ENCODE measurements at regions not wholly inside any gene's neighbourhood (a gene's known extent, or its start where the extent isn't known, plus 50 kb on each side); places are given as distances from the start of the nearest gene placed in this dataset.

DNA sequence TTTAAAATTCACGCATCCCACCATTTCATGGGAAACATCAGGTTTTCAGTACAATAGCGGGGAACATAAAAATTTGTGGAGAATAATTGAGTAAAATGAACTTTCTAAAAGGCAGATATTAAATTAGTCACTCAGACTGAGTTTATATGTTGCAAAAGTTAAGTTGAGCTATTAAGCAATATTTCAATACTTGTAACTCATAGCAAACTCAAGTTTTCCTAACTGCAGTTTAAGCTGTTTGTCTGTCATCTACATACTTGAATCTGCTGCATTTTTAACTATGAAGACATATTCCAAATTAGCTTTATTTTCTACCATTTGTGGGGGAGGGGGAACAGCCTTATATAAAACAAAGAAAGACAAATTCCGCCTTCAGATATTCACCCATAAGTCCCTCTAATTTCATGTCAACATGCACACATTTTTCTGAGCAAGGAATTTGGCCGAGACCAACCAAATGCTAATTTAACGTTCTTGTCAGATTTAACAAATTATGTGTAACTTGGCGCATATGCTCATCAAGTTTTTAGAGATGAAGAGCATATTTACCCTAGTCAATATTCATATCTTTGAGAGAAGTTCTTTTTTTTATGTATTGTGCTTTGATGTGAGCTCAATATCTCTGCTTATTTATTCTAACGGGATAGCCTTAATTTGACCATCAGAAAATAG is 462.9 kb downstream of the TXNL1 start:
- no peak overlapping the region for H3K4me3 ChIP-seq (ENCODE audit: low read length)
- no peaks in the 10 kb centered on the region for H3K27me3 ChIP-seq (ENCODE audit: insufficient read depth, low read length)
- no peaks in the 10 kb centered on the region for H3K9me3 ChIP-seq (ENCODE audit: low read depth, low read length)
- no peaks in the 10 kb centered on the region for H3K4me1 ChIP-seq (ENCODE audit: insufficient read depth, low read length)

DNA sequence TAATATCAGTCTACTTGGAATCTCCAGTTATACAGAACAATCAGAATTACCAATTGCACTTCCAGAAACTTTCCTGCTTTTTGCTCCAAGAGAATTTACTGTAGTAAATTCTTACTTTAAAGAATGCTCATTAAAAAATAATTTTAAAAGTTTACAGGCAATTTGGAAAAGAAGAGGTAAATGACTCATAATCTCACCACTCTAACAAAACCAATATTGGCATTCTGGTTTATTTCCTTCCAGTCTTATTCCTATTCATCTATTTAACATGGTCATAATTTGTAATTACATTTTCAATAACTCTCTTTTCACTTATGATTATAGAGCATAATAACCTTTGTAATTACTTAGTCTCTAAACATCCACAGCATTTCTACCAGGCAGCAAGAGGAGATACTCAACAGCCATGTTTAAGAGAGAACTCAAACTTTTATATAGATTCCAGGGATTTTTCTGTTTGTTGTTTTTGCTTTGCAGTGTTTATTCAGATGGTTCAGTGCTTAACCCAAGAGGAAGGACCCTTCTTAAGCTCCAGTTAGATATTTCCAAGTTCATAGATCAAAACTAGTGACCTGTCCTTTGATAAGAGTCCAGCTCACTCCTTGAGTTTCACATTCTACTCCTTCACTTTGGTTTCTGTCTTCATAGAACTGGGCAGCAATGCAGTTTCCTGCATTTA is 464.7 kb downstream of the TXNL1 start:
- Histone ChIP-seq H3K9me3 (ENCODE audit: low read depth, low read length) (no peaks in the 10 kb centered on the region), H3K27me3 (ENCODE audit: insufficient read depth, low read length) (no peaks in the 10 kb centered on the region), H3K4me1 (ENCODE audit: insufficient read depth, low read length) (no peaks in the 10 kb centered on the region), H3K4me3 (ENCODE audit: low read length) (no peak overlapping the region)

DNA sequence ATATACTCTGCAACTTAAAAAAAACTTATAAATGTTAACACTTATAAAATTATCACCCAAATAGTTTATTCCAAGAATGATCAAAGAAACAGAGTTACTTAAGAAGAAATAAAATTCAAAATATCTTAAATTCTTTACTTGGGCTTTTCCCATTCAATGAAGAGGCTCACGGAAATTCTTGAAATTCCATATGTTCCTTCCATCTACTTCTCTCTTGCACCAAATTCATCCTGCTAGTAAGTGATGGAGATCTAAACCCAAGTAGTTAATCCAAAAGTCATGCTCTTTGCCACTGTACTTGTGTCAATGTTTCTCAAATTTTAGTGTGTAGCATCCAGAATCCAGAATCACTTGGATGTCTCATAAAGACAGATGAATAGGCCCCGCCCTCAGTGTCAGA is 465.9 kb downstream of the TXNL1 start:
- Histone ChIP-seq H3K9me3 (ENCODE audit: low read depth, low read length) (no peaks in the 10 kb centered on the region), H3K4me1 (ENCODE audit: insufficient read depth, low read length) (no peaks in the 10 kb centered on the region), H3K4me3 (ENCODE audit: low read length) (no peak overlapping the region), H3K27me3 (ENCODE audit: insufficient read depth, low read length) (no peaks in the 10 kb centered on the region)

GRCh38 chr18:56171848-56172247 is 466.5 kb downstream of the TXNL1 start:
- H3K9me3 ChIP-seq (ENCODE audit: low read depth, low read length) = no peaks in the 10 kb centered on the region
- H3K4me1 ChIP-seq (ENCODE audit: insufficient read depth, low read length) = no peaks in the 10 kb centered on the region
- no peaks in the 10 kb centered on the region for H3K27me3 ChIP-seq (ENCODE audit: insufficient read depth, low read length)
- no peak overlapping the region for H3K4me3 ChIP-seq (ENCODE audit: low read length)

DNA sequence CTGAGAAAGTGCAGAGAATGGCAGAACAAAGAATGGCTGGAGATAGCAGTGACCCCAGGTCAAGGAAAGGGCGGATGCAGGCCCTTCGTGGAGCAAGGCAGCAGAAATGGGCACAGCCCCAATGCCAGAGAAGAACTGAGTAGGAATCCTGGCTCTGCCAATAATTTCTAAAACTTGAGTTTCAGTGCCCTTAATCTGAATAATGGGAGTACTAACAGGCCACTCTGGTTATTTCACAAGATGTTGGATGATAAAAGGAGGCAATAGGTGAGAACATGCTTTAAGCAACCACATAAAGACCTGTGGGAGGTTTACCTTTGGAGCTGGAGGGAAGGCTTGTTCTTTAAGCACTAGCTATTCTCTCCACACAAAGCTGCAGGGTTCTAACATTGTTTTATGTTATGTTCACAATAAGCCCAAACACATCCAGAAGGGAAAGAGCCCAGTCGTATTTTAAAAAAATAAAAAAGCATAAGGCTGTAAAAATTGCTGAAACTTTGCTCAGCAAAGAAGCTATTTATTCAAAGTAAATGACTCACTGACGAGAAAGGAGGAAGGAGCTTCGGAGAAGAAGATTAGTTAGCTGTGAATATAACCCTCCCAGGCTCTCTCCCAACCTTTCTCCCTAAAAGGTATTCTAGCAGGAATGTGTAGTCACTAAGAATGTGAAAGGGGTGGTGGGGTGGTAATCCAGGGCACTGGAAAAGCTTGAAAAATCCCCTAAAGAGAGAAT is 470.2 kb downstream of the TXNL1 start:
- Histone ChIP-seq H3K4me3 (ENCODE audit: low read length) (no peak overlapping the region), H3K27me3 (ENCODE audit: insufficient read depth, low read length) (no peaks in the 10 kb centered on the region), H3K9me3 (ENCODE audit: low read depth, low read length) (no peaks in the 10 kb centered on the region), H3K4me1 (ENCODE audit: insufficient read depth, low read length) (no peaks in the 10 kb centered on the region)

- no peak overlapping the region for H3K4me3 ChIP-seq (ENCODE audit: low read length)
- no peaks in the 10 kb centered on the region for H3K4me1 ChIP-seq (ENCODE audit: insufficient read depth, low read length)
- no peaks in the 10 kb centered on the region for H3K9me3 ChIP-seq (ENCODE audit: low read depth, low read length)
- H3K27me3 ChIP-seq (ENCODE audit: insufficient read depth, low read length) = no peaks in the 10 kb centered on the region
These were observed 471.0 kb downstream of the TXNL1 start for GRCh38 chr18:56167366-56167765.

- no peak overlapping the region for H3K4me3 ChIP-seq (ENCODE audit: low read length)
- no peaks in the 10 kb centered on the region for H3K4me1 ChIP-seq (ENCODE audit: insufficient read depth, low read length)
- H3K27me3 ChIP-seq (ENCODE audit: insufficient read depth, low read length) = no peaks in the 10 kb centered on the region
- H3K9me3 ChIP-seq (ENCODE audit: low read depth, low read length) = no peaks in the 10 kb centered on the region
These were observed 471.5 kb downstream of the TXNL1 start for GRCh38 chr18:56166914-56167313.

- H3K27me3 ChIP-seq (ENCODE audit: insufficient read depth, low read length) = no peaks in the 10 kb centered on the region
- H3K4me1 ChIP-seq (ENCODE audit: insufficient read depth, low read length) = no peaks in the 10 kb centered on the region
- no peak overlapping the region for H3K4me3 ChIP-seq (ENCODE audit: low read length)
- no peaks in the 10 kb centered on the region for H3K9me3 ChIP-seq (ENCODE audit: low read depth, low read length)
These were observed 472.6 kb downstream of the TXNL1 start for GRCh38 chr18:56165601-56166355.

GRCh38 chr18:56162311-56163265 is 475.8 kb downstream of the TXNL1 start:
- no peaks in the 10 kb centered on the region for H3K27me3 ChIP-seq (ENCODE audit: insufficient read depth, low read length)
- H3K4me3 ChIP-seq (ENCODE audit: low read length) = no peak overlapping the region
- H3K4me1 ChIP-seq (ENCODE audit: insufficient read depth, low read length) = no peaks in the 10 kb centered on the region
- H3K9me3 ChIP-seq (ENCODE audit: low read depth, low read length) = no peaks in the 10 kb centered on the region

GRCh38 chr18:56161566-56162260 is 476.7 kb downstream of the TXNL1 start:
- Histone ChIP-seq H3K9me3 (ENCODE audit: low read depth, low read length) (no peaks in the 10 kb centered on the region), H3K4me3 (ENCODE audit: low read length) (no peak overlapping the region), H3K4me1 (ENCODE audit: insufficient read depth, low read length) (no peaks in the 10 kb centered on the region), H3K27me3 (ENCODE audit: insufficient read depth, low read length) (no peaks in the 10 kb centered on the region)

- Histone ChIP-seq H3K4me3 (ENCODE audit: low read length) (no peak overlapping the region), H3K27me3 (ENCODE audit: insufficient read depth, low read length) (no peaks in the 10 kb centered on the region), H3K9me3 (ENCODE audit: low read depth, low read length) (no peaks in the 10 kb centered on the region), H3K4me1 (ENCODE audit: insufficient read depth, low read length) (no peaks in the 10 kb centered on the region)
These were observed 479.7 kb downstream of the TXNL1 start for GRCh38 chr18:56158676-56159075.

- no peaks in the 10 kb centered on the region for H3K27me3 ChIP-seq (ENCODE audit: insufficient read depth, low read length)
These were observed 480.9 kb downstream of the TXNL1 start for GRCh38 chr18:56157541-56157940.

DNA sequence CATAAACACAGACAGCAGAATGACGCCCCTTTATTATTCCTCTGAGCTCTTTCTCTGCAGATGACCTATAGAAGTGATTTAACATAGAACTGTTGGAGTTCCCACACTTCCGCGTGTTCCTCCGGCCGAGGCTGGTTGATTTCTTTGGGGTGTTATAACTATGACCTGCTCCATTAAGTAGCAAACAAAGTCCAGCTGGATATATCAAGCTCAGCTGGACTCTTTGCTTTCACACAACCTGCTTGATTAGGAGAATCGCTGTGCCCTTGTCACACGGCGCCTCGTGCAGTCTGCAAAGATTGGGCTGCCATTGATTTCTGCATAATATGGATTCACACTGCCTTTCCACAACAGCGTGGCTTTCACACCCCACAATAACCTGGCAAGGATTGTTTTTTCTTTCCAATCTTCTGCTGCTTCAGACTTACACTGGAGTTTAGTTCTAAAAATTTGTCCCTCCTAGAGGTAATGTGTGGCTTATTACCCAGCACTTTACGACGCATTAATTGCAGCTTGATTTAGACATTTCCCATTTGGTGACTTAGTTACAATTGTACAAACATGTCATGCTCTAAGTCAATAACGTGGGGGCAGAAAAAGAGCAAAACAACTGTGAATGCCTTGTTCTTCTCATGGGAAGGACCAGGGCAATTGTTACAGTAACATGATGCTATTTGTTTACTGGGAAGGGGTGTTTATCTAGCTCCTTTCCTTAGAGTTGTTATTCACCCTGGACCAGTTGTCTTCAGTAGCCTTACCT is 485.7 kb downstream of the TXNL1 start:
- no peaks in the 10 kb centered on the region for H3K4me1 ChIP-seq (ENCODE audit: insufficient read depth, low read length)
- H3K9me3 ChIP-seq (ENCODE audit: low read depth, low read length) = no peaks in the 10 kb centered on the region
- no peak overlapping the region for H3K4me3 ChIP-seq (ENCODE audit: low read length)
- no peaks in the 10 kb centered on the region for H3K27me3 ChIP-seq (ENCODE audit: insufficient read depth, low read length)

More at GRCh38 chr18:56157541-56157940, 480.9 kb downstream of the TXNL1 start:
- Histone ChIP-seq H3K4me1 (ENCODE audit: insufficient read depth, low read length) (no peaks in the 10 kb centered on the region), H3K4me3 (ENCODE audit: low read length) (no peak overlapping the region), H3K9me3 (ENCODE audit: low read depth, low read length) (no peaks in the 10 kb centered on the region)
